ENCODE measurements at regions not wholly inside any gene's neighbourhood (a gene's known extent, or its start where the extent isn't known, plus 50 kb on each side); places are given as distances from the start of the nearest gene placed in this dataset.

DNA sequence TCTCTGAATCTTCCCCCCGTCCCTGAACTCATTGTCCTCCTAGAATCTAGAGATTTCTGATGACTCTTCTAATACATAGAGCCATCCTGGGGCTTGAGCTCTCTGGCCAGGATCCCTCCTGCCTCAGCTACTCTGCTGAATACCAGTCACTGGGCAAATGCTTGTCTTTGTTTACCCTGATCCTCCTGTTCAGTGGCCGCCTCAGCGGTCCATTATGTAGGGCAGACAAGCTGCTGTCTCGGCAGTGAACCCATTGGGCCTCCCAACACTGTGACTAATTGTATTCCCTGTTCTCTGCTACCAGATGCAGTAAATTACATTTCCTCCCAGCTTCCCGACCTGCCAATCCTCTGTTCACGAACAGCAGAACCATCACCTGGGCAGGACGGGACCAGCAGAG lies 151.6 kb downstream of the PALM2AKAP2 start:
- Mint-ChIP-seq H3K4me3 (no peak overlapping the region), H3K9me3 (peaks cover 0 to 2% (median 0%) of the 10 kb centered on the region in 6 donors), H3K36me3 (no peaks in the 10 kb centered on the region), H3K27me3 (ENCODE audit: low read depth in 3 of 3) (peaks cover 0 to 4% (median 2%) of the 10 kb centered on the region in 3 donors), H3K4me1 (no peaks in the 10 kb centered on the region), H3K27ac (no peak overlapping the region)
- DNase-seq: no peak

DNA sequence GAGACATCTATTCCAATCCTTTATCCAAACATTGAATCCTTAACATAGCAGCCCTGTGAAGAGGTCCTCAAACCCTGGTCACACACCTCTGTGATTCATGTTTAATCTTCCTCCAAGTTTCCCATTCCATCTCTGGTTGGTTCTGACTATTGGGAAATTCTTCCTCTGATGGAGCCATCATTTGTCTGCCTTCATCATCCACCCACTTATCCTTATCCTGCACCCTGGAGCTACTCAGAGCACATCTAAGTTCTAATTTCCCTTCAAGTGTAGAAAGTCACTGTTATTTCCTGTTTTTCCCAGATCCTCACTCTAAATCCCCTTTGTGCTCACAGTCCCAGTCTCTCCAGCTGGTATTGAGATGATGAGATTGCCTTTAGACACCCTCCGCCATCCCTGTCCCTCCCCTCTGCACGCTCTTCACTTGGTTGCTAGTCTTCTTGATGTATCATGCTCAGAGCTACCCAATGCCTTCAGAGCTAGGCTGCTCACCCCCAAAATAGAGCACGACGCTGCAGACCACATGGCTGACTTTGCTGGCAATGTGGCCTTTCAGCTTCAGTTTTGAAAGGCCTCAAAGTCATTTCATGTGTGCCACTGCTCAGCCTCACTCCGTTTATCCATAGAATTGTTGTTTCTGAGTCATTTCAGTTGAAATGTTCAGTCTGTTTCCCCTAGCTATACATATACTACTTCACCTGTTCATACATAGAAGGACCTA lies 154.3 kb downstream of the PALM2AKAP2 start:
- Mint-ChIP-seq H3K4me1 (no peaks in the 10 kb centered on the region), H3K27ac (no peak overlapping the region), H3K4me3 (no peak overlapping the region), H3K27me3 (ENCODE audit: low read depth in 3 of 3) (peaks cover 0 to 3% (median 2%) of the 10 kb centered on the region in 3 donors), H3K9me3 (no peaks in the 10 kb centered on the region), H3K36me3 (no peaks in the 10 kb centered on the region)
- no peak for DNase-seq

DNA sequence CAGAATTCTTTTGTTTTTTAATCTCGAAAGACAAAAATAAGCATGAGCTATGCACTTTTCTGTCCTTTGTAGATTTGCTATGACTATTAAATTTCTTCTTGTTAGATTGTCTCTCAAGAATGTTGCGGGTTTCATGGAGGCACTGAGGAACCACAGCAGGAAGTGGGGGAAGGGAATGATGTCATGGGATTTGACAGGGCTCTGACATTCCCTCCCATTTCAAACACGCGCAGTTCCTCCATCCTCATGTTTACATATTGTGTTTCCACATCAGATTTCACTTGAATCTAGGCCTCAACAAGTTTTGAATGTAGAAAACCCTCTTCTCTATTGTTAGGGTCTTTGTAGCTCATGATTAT lies 154.8 kb downstream of the PALM2AKAP2 start:
- H3K36me3 Mint-ChIP-seq: no peaks in the 10 kb centered on the region
- no peak overlapping the region for H3K27ac Mint-ChIP-seq
- no peaks in the 10 kb centered on the region for H3K4me1 Mint-ChIP-seq
- DNase-seq: no peak
- no peak overlapping the region for H3K4me3 Mint-ChIP-seq
- peaks cover 0 to 2% (median 1%) of the 10 kb centered on the region in 3 donors for H3K27me3 Mint-ChIP-seq (ENCODE audit: low read depth in 3 of 3)
- no peaks in the 10 kb centered on the region for H3K9me3 Mint-ChIP-seq

DNA sequence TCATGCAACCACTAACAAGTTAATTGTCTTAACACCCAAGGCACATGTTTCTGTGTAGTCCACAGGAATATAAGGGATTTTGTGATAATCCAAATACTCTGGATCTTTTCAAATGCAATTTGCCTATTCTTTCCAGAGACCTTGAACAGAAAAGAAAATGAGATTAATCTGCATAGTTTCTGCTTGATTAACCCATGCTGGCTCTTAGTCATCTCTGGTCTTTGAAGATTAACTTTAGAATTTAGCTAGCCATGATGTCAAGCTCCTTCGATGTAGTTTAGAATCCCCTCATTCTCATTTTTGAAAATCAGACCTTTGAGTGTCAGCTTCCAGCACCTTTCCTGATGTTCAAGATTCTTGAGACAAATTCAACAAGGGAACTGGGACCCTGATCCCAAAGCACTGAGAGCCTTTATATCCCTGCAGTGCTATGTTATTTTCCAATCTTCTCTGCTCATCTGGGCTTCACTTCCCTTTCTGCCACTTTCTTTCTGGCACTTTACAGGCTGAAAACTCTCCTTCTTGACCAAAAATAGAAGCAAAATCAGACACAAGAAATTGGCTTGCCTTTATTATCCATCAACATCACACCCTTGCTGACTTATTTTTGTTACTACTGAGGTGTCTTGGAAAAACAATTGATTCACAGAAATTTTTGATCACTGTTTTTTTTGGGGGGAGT lies 155.5 kb downstream of the PALM2AKAP2 start:
- no peak overlapping the region for H3K27ac Mint-ChIP-seq
- H3K4me3 Mint-ChIP-seq: no peak overlapping the region

DNA sequence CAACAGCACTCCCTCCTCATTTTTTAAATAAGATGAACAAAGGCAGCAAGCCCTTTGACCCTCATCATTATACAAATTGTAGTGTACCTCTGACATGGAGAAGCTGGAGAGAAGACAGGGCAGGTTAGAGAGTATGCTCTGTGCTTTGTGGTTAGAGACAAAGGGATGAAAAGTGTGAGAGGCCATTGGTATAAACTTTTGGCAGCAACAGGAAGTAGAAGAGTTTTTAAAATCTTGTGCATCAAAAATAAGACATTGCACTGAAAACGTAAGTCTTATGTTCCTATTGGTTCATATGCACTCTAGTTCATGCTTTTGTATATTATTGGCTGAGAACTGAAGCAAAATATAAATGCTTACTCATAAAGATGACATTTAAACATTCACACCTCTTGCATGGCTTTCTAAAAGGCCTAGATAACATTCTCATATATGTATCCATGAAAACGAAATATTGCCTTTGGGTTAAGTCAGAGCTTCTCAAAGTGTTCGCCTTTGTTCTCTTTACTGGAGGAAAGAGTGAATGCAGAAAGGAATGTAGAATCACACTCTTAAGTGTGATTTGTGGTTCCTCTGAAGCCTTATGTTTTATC lies 158.0 kb downstream of the PALM2AKAP2 start:
- Mint-ChIP-seq H3K9me3 (no peaks in the 10 kb centered on the region), H3K4me1 (no peaks in the 10 kb centered on the region), H3K27ac (no peak overlapping the region), H3K4me3 (no peak overlapping the region), H3K27me3 (ENCODE audit: low read depth in 3 of 3) (no peaks in the 10 kb centered on the region), H3K36me3 (no peaks in the 10 kb centered on the region)
- no peak for DNase-seq

More for the DNA sequence above, 155.5 kb downstream of the PALM2AKAP2 start:
- Mint-ChIP-seq H3K27me3 (ENCODE audit: low read depth in 3 of 3) (peaks cover 0 to 2% (median 0%) of the 10 kb centered on the region in 3 donors), H3K9me3 (no peaks in the 10 kb centered on the region), H3K36me3 (no peaks in the 10 kb centered on the region), H3K4me1 (no peaks in the 10 kb centered on the region)
- DNase-seq: no peak

DNA sequence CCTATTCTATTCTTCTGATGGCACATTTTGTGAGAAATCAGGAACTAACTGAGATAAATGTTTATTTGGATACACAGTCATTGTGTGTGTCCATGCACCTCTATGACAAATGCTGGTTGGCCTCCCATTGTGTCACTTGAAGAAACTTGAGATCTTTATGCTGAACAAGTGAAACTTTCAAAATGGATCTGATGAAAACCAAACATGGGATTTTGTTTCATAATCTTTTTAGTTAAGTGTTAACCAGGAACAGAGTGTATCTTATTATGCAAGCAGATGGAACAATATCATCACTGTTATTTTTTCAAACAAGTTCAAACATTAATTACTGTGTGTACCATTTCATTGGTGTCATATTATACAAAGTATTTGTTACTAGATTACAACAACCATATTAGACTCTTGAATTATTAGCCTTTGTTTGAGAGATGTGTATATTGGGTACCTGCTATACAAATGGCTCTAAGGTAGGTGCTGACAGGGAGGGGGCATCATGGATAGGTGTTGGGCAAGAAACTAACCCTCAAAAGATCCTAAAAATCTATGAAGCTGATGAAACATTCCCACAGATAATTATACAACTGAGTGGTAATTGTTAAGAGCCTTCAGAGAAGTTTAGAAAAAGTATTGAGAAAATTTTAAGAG lies 159.8 kb downstream of the PALM2AKAP2 start:
- no peak for DNase-seq
- H3K36me3 Mint-ChIP-seq: no peaks in the 10 kb centered on the region
- H3K27ac Mint-ChIP-seq: no peak overlapping the region
- no peak overlapping the region for H3K4me3 Mint-ChIP-seq
- no peaks in the 10 kb centered on the region for H3K4me1 Mint-ChIP-seq
- H3K27me3 Mint-ChIP-seq (ENCODE audit: low read depth in 3 of 3): peaks cover 0 to 4% (median 3%) of the 10 kb centered on the region in 3 donors
- H3K9me3 Mint-ChIP-seq: no peaks in the 10 kb centered on the region

DNA sequence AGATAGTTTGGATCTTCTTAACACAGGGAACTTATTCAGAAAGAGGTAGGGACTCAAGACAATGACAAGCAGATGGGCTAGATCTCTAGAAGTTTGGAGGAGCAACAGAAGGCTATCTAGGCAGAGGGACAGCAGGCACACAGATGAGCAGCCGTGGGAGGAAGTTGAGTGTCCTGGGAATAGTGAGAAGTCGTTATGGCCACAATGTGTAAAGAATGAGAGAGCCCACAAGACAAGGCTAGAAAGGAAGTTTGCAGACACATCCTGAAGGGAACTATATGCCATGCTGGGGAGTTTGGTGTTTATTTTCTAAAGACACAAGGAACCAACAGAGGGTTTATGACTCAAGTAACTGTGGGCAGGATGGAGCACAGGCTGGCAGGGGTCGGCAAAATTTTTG lies 160.6 kb downstream of the PALM2AKAP2 start:
- no peaks in the 10 kb centered on the region for H3K4me1 Mint-ChIP-seq
- no peak overlapping the region for H3K4me3 Mint-ChIP-seq
- H3K9me3 Mint-ChIP-seq: no peaks in the 10 kb centered on the region
- DNase-seq: no peak
- no peaks in the 10 kb centered on the region for H3K36me3 Mint-ChIP-seq
- peaks cover 0 to 4% (median 3%) of the 10 kb centered on the region in 3 donors for H3K27me3 Mint-ChIP-seq (ENCODE audit: low read depth in 3 of 3)
- H3K27ac Mint-ChIP-seq: no peak overlapping the region

DNA sequence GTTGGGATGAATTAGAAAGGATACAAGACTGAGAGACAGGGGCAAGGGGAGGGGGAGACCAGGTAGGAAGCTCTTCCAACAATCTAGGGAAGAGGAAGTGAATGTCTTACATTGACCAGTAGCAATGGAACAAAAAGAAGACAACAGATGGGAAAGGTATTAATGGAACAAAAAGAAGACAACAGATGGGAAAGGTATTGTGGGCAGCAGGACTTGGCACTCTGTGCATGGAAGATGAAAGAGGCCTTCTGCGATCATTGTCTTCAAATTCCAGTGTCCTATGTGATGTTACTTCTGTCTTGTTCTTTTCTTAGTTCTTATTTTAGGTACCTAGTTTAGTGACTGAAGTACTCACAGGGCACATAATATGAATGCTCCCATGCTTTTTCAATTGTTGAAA lies 161.8 kb downstream of the PALM2AKAP2 start:
- DNase-seq: no peak
- no peaks in the 10 kb centered on the region for H3K4me1 Mint-ChIP-seq
- no peaks in the 10 kb centered on the region for H3K36me3 Mint-ChIP-seq
- no peak overlapping the region for H3K27ac Mint-ChIP-seq
- H3K27me3 Mint-ChIP-seq (ENCODE audit: low read depth in 3 of 3): peaks cover 0 to 4% (median 3%) of the 10 kb centered on the region in 3 donors
- no peaks in the 10 kb centered on the region for H3K9me3 Mint-ChIP-seq
- H3K4me3 Mint-ChIP-seq: no peak overlapping the region

DNA sequence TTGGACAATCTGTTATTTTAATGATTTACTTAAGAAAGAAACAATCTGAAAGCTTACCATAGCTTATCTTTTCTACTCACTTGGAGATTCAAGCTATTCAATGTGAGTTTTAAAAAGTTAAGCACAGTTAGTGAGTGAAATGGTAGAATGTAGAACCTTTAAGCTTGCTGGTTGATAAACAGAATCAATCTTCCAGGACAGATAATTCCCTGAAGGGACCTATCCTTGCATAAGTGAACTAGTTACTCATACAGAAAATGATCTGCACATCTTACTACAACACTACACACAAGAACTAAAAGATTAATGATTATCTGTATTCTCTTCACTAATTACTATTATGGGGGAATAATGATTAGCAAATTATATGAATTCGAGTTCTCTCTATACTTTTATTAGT lies 165.6 kb downstream of the PALM2AKAP2 start:
- Mint-ChIP-seq H3K4me1 (no peaks in the 10 kb centered on the region), H3K27me3 (ENCODE audit: low read depth in 3 of 3) (peaks cover 0 to 4% (median 3%) of the 10 kb centered on the region in 3 donors), H3K36me3 (no peaks in the 10 kb centered on the region), H3K9me3 (no peaks in the 10 kb centered on the region), H3K4me3 (no peak overlapping the region), H3K27ac (no peak overlapping the region)
- DNase-seq: no peak

DNA sequence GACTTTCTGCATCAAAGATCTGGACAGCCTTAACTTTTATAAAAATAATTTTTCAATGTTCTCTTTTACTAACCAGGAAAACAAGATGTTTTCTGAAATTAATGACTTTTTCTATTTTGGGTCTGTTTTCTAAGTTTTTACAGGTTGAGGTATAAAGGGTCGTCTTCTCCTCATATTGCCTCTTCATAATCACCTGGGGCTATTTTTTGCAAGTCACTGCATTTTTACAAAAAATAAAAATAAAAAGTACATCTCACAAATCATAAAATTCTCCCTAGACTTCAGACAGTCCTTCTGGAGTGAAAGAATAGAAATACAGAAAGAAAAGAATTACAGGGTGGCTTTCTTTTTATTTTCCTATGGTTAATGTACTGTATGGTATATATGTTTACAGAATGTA lies 168.5 kb downstream of the PALM2AKAP2 start:
- H3K27ac Mint-ChIP-seq: no peak overlapping the region
- H3K4me3 Mint-ChIP-seq: no peak overlapping the region
- no peaks in the 10 kb centered on the region for H3K36me3 Mint-ChIP-seq
- no peaks in the 10 kb centered on the region for H3K9me3 Mint-ChIP-seq
- H3K4me1 Mint-ChIP-seq: no peaks in the 10 kb centered on the region
- peaks cover 2 to 4% (median 3%) of the 10 kb centered on the region in 3 donors for H3K27me3 Mint-ChIP-seq (ENCODE audit: low read depth in 3 of 3)
- no peak for DNase-seq

DNA sequence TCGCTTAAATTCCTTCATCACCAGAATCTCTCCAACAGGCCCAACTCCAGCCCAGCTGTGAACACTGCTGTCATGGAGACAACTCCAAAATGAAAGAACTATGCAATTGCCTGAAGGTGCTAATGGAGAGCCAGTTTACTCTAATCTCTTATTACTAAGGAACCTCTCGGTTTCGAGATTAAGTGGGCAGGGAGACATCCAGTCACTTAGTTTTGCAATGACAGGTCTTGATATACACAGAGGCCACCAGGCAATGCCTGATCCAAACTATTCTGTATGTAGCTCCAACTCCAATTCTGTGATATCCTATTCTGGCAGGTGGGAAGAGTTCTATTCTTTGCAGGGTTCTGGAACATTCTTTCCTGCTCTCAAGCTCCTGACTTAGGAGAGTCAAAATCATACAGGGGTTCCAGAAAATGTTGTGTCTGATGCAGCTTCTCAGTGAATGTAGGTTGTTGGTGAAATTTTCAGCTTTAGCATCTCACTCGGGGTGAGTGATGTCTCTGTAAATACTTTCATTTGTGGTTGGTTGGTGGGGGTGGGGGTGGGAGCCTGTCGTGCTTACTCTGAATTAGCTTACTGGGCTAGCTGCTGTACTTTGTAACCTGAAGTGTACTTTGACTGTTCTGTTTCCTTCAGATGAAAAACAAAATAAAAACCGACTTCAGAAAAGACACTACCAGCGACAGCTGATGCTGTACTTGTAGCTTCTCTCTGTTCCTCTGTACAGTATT lies 170.9 kb downstream of the PALM2AKAP2 start:
- Mint-ChIP-seq H3K4me3 (no peak overlapping the region), H3K9me3 (no peaks in the 10 kb centered on the region), H3K36me3 (no peaks in the 10 kb centered on the region), H3K4me1 (no peaks in the 10 kb centered on the region), H3K27ac (no peak overlapping the region), H3K27me3 (ENCODE audit: low read depth in 3 of 3) (peaks cover 0 to 2% (median 0%) of the 10 kb centered on the region in 3 donors)
- DNase-seq: no peak

DNA sequence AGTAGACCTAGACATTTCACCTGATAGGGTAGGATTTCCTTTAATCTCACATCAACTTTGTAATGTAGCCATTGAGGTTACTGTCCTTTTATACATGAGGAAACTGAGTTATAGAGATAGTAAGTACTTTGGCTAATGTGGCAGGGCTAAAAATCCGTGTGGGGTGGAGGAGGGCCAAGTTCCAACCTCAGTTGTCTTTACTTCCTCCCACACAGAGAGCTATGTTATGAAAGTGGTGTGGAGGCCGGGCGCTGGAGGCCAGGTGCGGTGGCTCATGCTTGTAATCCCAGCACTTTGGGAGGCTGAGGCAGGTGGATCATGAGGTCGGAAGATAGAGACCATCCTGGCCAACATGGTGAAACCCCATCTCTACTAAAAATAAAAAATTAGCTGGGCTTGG lies 173.3 kb downstream of the PALM2AKAP2 start:
- peaks cover 0 to 7% (median 0%) of the 10 kb centered on the region in 3 donors for H3K27me3 Mint-ChIP-seq (ENCODE audit: low read depth in 3 of 3)
- no peaks in the 10 kb centered on the region for H3K36me3 Mint-ChIP-seq
- no peak for DNase-seq
- no peaks in the 10 kb centered on the region for H3K9me3 Mint-ChIP-seq
- H3K4me3 Mint-ChIP-seq: no peak overlapping the region
- H3K4me1 Mint-ChIP-seq: no peaks in the 10 kb centered on the region
- no peak overlapping the region for H3K27ac Mint-ChIP-seq

DNA sequence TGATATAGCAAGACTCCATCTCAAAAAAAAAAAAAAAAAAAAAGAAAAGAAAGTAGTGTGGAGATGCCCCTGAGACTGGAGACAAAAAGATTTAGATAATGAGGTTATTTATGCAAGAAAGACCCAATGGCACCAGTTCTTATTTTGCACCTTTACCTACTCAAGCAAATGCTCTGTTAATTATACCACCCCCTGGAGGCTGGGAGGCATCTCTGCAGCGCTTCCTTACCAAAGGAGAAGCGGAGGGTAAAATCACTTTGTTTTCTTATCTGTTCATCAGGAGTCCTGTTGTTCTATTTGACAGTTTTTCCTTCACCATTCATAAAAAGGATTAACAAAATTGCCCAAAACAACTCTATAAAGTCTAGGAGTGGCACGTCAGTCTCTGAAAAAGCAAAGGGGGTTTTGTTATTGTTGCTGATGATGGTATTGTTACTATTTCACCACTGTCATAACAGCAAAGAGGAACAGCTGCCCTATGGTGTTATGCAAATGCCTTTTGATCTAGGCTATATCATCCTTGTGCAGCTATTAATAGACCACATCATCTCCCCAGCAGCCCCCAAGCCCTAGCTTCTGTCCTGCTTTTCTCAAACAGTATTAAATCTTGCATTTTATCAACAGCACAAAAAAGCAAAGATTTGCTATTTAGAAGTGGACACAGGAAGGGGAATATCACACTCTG lies 174.0 kb downstream of the PALM2AKAP2 start:
- Mint-ChIP-seq H3K4me1 (no peaks in the 10 kb centered on the region), H3K36me3 (no peaks in the 10 kb centered on the region), H3K27me3 (ENCODE audit: low read depth in 3 of 3) (peaks cover 0 to 7% (median 0%) of the 10 kb centered on the region in 3 donors), H3K9me3 (no peaks in the 10 kb centered on the region), H3K27ac (no peak overlapping the region), H3K4me3 (no peak overlapping the region)
- DNase-seq: no peak

Data from immature natural killer cell (primary cell).